ENCODE measurements at regions not wholly inside any gene's neighbourhood (a gene's known extent, or its start where the extent isn't known, plus 50 kb on each side); places are given as distances from the start of the nearest gene placed in this dataset.

- Histone ChIP-seq H3K9me2 (ENCODE audit: low read depth, low read length) (no peaks in the 10 kb centered on the region), H3K27ac (ENCODE audit: low read depth, low read length, poor library complexity, severe bottlenecking) (no peak overlapping the region), H3K9ac (ENCODE audit: low read length) (no peak overlapping the region), H3K4me3 (ENCODE audit: low read depth, low read length, poor library complexity, severe bottlenecking) (no peak overlapping the region), H2AFZ (ENCODE audit: low read length) (no peak overlapping the region), H4K20me1 (ENCODE audit: insufficient read depth, low read length) (no peaks in the 10 kb centered on the region), H3K9me3 (ENCODE audit: low read length) (no peaks in the 10 kb centered on the region), H3F3A (ENCODE audit: insufficient read depth, low read length) (no peaks in the 10 kb centered on the region), H3K27me3 (ENCODE audit: insufficient read depth, low read length) (no peaks in the 10 kb centered on the region), H3K36me3 (ENCODE audit: insufficient read depth, low read length) (no peaks in the 10 kb centered on the region), H3K4me1 (ENCODE audit: insufficient read depth, low read length, severe bottlenecking) (no peaks in the 10 kb centered on the region), H3K4me2 (ENCODE audit: low read length) (no peak overlapping the region), H3K79me2 (ENCODE audit: insufficient read depth, low read length) (no peaks in the 10 kb centered on the region)
- TF ChIP-seq EZH2 (IDR thresholded peaks at IDR 0.05; ENCODE audit: borderline replicate concordance, low read length) (no peak), CTCF (IDR thresholded peaks at IDR 0.05; ENCODE audit: low read length) (no peak)
Measured at GRCh38 chr10:94213980-94214379, 148.8 kb downstream of the NOC3L start.

GRCh38 chr10:94214481-94214893 is 148.3 kb downstream of the NOC3L start:
- Histone ChIP-seq H3K4me1 (ENCODE audit: insufficient read depth, low read length, severe bottlenecking) (no peaks in the 10 kb centered on the region), H3K4me3 (ENCODE audit: low read depth, low read length, poor library complexity, severe bottlenecking) (no peak overlapping the region), H3K79me2 (ENCODE audit: insufficient read depth, low read length) (no peaks in the 10 kb centered on the region), H3K36me3 (ENCODE audit: insufficient read depth, low read length) (no peaks in the 10 kb centered on the region), H3K27me3 (ENCODE audit: insufficient read depth, low read length) (no peaks in the 10 kb centered on the region), H3K4me2 (ENCODE audit: low read length) (no peak overlapping the region), H4K20me1 (ENCODE audit: insufficient read depth, low read length) (no peaks in the 10 kb centered on the region), H2AFZ (ENCODE audit: low read length) (no peak overlapping the region), H3K9me3 (ENCODE audit: low read length) (no peaks in the 10 kb centered on the region), H3K27ac (ENCODE audit: low read depth, low read length, poor library complexity, severe bottlenecking) (no peak overlapping the region), H3K9ac (ENCODE audit: low read length) (no peak overlapping the region), H3F3A (ENCODE audit: insufficient read depth, low read length) (no peaks in the 10 kb centered on the region), H3K9me2 (ENCODE audit: low read depth, low read length) (no peaks in the 10 kb centered on the region)
- TF ChIP-seq CTCF (IDR thresholded peaks at IDR 0.05; ENCODE audit: low read length) (no peak), EZH2 (IDR thresholded peaks at IDR 0.05; ENCODE audit: borderline replicate concordance, low read length) (no peak)

DNA sequence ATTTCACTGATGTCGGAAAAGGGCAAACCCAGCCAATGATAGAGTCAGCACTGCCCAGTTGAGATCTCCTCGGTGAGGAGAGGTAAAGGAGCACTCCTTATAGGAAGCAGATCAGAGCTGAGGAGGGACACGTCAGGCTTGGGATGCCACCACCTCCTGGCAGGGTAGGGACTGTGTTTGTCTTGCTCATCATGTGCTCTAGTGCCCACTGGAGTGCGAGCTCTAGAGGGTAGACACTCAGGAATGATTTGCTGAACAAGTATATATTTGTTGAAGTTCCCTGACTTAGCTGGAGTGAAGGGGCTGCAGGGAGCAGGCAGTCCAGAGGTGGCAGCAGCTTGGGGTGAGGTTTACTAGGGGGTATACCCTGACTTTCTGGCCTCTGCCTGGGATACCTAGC is 146.5 kb downstream of the NOC3L start:
- H3K4me1 ChIP-seq (ENCODE audit: insufficient read depth, low read length, severe bottlenecking) = no peaks in the 10 kb centered on the region
- H3K27me3 ChIP-seq (ENCODE audit: insufficient read depth, low read length) = no peaks in the 10 kb centered on the region
- no peaks in the 10 kb centered on the region for H3K36me3 ChIP-seq (ENCODE audit: insufficient read depth, low read length)
- H3K4me2 ChIP-seq (ENCODE audit: low read length) = no peak overlapping the region
- TF ChIP-seq CTCF (IDR thresholded peaks at IDR 0.05; ENCODE audit: low read length) = no peak
- no peak for TF ChIP-seq EZH2 (IDR thresholded peaks at IDR 0.05; ENCODE audit: borderline replicate concordance, low read length)
- H3K9me2 ChIP-seq (ENCODE audit: low read depth, low read length) = no peaks in the 10 kb centered on the region
- H3K9ac ChIP-seq (ENCODE audit: low read length) = no peak overlapping the region
- no peak overlapping the region for H2AFZ ChIP-seq (ENCODE audit: low read length)
- H3K27ac ChIP-seq (ENCODE audit: low read depth, low read length, poor library complexity, severe bottlenecking) = no peak overlapping the region
- no peak overlapping the region for H3K4me3 ChIP-seq (ENCODE audit: low read depth, low read length, poor library complexity, severe bottlenecking)
- H3K79me2 ChIP-seq (ENCODE audit: insufficient read depth, low read length) = no peaks in the 10 kb centered on the region
- no peaks in the 10 kb centered on the region for H3K9me3 ChIP-seq (ENCODE audit: low read length)
- H4K20me1 ChIP-seq (ENCODE audit: insufficient read depth, low read length) = no peaks in the 10 kb centered on the region
- H3F3A ChIP-seq (ENCODE audit: insufficient read depth, low read length) = no peaks in the 10 kb centered on the region

Data from OCI-LY1 (cell line).